Cortex of kidney (tissue), 1 donor: ENCODE measurements at regions not wholly inside any gene's neighbourhood (a gene's known extent, or its start where the extent isn't known, plus 50 kb on each side); places are given as distances from the start of the nearest gene placed in this dataset.
"Not testable (repeated sequence)": the region's sequence is repeated elsewhere in the genome, so short reads cannot be mapped to it uniquely, and the experiment has no call there.

Experiments
- DNase-seq: peaks from one replicate; lab custom pipeline; 2025; lab: John Stamatoyannopoulos, UW

GRCh38 chr12:107590814-107591375 is 94.7 kb upstream of the PWP1 start:
- no peak for DNase-seq

DNA sequence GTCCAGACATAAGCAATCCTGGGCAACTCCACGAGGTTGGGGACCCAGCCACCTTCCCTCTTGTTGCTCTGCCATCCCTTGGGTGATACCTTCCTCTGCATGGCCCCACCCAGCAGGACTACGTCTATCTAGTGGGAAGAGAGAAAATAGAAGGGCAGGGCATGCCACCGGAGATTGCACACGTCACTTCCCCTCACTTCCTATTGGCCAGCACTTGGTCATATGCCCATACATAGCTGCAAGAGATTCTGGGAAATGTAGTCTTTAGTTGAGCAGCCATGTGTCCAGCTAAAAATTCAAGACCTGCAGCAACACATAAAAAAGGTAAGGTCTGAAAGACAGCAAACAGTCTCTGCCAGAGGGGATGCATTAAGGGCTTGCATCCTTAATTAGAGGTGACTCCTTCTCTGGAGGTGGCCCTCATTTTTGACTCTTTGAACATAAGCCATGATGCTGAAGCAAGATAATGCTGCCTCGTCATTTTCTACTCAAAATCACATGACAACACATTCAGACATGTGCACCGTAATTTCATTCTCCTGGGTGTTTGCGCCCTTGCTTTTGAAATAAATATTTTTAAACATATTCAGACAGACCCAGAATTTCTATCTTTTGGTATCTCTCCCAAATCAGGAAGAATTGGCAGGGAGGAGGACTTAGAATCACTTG is 91.8 kb upstream of the PWP1 start:
- no peak for DNase-seq

- no peak for DNase-seq
Measured at GRCh38 chr12:107594995-107595394, 90.6 kb upstream of the PWP1 start.

DNA sequence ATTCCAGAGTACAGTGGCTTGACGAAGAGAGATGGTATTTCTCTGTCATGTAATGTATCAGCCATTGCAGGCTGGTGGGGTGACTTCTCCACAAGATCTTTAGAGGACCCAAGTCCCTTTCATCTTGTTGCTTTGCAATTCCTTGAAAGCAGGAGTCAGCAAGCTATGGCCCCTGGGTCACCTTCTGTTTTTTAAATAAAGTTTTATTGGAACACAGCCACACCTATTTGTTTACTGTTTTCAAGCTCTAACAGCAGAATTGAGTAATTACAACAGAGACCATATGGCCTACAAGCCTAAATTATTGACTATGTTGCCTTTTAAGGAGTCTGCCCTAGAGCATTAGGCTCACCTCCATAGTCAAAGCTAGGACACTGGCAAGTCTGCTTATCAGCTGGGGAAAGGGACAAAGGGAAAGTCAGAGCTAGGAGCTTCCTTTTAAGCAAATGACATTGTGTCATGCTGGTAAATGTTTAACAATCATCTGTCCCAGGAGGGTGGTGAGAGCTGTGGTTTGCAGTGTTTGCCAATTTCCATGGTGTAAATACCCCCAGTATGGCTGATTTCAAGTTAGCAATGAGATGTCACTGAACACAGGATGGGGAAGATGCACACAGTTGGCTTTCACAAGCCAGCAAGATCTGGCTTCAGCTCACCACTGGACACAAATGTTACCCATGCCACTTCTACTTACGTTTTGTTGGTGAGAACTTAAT is 87.7 kb upstream of the PWP1 start:
- DNase-seq, result no peak

GRCh38 chr12:107598906-107599305 is 86.7 kb upstream of the PWP1 start:
- no peak for DNase-seq

- no peak for DNase-seq
Measured at GRCh38 chr12:107600581-107601144, 84.9 kb upstream of the PWP1 start.

DNA sequence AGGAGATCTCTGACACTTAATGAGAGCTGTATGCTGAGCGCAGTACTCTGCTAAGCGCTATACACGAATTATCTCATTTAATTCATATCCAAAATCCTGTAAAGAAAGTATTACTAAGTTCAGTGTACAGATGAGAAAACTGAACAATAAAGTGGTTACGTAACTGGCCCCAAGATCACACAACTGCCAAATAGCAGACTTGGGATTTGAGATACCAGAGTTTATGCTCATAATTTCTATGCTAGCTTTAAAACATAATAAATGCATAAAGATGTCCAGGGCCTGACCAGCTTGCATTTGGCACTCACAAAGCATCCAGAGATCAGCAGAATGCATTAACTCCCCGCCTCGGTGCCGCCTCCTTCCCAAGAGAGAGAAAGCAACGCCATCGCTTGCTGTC is 83.2 kb upstream of the PWP1 start:
- no peak for DNase-seq

- no peak for DNase-seq
Measured at GRCh38 chr12:107605293-107605692, 80.3 kb upstream of the PWP1 start.

DNA sequence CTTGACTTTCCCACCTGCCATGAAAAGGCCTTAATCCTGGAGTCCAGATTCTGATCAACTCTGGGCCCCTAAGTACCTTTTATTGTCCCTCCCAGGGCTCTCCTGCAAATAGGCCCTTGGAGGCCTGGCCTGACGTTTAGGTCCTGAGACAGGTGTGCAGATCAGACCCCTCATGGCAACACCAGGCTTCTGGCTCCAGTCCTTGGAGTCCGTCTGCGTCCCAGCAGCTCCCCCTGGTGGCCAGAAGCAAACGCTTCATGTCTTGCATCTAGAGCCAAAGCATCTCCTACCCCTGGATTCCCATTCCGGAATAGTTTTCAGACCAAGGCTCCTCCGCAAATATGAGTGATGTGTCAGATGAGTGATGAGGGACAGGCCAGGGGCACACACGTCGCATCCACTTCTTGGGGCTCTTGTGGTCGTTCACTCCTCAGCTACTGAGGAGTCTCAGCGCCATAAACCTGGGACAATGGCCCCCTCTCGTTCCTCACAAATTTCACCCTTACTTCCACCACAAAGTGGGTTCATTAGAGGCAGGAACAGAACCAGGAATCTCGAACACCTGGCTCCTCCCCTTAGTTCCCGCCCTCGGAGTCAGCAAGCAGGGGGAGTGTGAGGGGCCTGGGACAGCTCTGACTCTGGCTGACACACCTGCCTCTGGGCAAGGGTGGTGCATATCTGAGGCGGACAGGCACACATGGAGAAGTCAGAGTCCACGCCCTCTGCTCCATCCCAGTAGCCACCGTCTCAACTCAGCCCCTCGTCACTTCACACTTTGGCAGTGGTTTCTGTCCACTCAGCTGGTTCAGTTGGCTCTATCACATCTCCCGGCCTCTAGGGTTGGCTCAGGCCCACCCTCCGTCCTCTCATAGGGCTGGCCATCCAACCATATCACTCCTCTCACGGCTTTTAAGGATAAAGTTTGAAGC is 77.9 kb upstream of the PWP1 start:
- no peak for DNase-seq

DNA sequence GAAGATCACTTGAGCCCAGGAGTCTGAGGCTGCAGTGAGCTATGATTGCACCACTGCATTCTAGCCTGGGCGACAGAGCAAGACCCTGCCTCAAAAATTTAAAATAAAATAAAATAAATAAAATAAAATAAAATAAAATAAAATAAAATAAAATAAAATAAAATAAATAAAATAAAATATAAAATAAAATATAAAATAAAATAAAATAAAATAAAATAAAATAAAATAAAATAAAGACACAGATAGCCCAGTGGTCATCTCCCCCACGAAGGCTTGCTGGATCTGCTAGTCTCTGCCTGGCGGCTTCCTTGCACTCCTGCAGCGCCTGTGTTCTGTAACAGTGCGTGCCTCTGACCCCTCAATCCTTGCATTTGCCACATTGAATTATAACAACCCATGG is 76.8 kb upstream of the PWP1 start:
- not testable (repeated sequence) for DNase-seq

GRCh38 chr12:107610021-107610859 is 75.4 kb upstream of the PWP1 start:
- no peak for DNase-seq

DNA sequence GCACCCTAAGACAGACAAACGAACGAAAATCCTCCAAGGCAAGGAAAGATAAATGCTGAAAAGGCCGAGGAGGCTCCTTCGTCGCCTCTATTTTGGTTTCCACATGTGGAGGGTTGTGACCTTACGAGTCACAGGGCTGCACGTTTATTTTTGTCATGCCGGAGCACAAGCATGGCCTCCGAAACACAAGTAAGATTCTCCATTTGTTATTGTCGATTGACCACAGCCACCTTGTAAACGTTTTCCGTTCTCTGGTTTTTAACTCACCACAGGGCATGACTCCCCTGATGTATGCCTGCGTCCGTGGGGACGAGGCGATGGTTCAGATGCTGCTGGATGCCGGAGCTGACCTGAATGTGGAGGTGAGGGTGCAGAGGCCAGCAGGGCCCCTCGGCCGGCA is 73.1 kb upstream of the PWP1 start:
- DNase-seq, result no peak

GRCh38 chr12:107616941-107617340 is 68.7 kb upstream of the PWP1 start:
- DNase-seq, result no peak

- DNase-seq, result no peak
Measured at GRCh38 chr12:107618106-107618505, 67.5 kb upstream of the PWP1 start.

DNA sequence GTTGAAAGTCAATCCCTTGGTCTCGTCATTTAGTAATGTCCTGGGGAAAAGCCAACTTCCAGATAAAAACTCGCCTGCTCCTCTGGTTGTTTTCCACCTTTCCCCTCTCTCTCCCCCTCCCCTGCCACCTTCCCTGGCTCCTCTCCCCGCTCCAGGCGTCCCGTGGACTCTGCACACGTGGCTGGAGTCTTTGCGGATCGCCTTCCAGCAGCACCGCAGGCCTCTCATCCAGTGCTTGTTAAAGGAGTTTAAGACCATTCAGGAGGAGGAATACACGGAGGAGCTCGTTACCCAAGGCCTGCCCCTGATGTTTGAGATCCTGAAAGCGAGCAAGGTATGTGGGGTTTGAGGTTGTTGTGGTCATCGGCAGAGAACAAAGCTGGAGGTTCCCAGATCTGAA is 65.8 kb upstream of the PWP1 start:
- no peak for DNase-seq

- DNase-seq, result no peak
Measured at GRCh38 chr12:107622001-107622400, 63.6 kb upstream of the PWP1 start.

GRCh38 chr12:107624493-107624892 is 61.1 kb upstream of the PWP1 start:
- no peak for DNase-seq

GRCh38 chr12:107631715-107632114 is 53.9 kb upstream of the PWP1 start:
- DNase-seq, result no peak

DNA sequence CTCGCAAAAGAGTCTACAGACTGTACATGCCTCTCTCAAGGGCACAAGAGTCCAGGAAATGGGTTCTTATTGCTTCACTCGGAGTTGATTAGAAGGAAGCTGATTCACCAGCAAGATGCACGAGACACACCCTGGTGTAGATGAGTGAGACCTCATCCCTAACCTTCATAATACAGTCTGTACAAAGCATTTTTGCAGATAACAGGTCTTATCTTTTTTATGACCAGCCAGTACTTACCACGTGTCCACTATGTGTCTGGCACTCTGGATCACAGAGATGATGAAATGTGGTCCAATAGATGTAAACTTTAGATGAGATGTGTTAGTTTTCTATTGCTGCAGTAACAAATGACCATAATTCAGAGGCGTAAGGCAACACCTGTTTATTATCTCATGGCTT is 53.4 kb upstream of the PWP1 start:
- no peak for DNase-seq

DNA sequence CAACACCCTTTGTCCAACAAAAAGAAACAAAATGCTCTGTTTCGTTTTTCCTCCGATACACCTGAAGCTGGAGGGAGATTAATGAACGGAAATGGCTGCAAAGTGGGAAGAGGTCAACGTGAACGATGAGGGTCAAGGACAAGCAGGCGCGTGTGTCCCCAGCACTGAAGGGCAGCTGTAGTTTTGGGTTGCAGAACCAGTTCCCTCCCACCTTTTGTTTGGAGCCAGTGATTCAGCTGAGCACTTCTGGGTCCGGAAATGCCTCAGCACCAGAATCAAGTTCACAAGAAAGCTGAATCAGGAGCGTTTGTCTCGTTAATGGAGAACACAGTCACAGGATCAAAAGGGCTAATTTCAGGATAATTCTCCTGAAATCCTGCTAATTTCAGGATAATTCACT is 51.1 kb upstream of the PWP1 start:
- no peak for DNase-seq

DNA sequence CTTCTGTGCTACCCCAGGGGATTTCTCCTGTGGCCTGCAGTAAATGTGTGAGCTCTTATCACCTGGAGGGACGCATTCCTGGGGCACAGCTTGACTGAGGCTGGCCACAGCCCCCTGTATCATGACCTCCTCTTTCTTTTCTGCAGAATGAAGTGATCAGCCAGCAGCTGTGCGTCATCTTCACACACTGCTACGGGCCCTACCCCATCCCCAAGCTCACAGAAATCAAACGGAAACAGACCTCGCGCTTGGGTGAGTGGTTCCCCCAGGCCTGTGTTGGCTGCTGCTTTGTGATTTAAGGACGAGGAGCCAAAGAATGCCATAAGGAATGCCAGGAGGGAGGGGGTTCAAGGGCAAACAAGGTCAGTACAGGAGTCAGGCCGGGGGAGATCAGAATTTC is 50.5 kb upstream of the PWP1 start:
- no peak for DNase-seq
